ENCODE measurements at regions not wholly inside any gene's neighbourhood (a gene's known extent, or its start where the extent isn't known, plus 50 kb on each side); places are given as distances from the start of the nearest gene placed in this dataset.

- no peak for DNase-seq
These were observed 116.6 kb upstream of the FOXD3 start for GRCh38 chr1:63205776-63206175.

- no peak for DNase-seq
These were observed 107.8 kb upstream of the FOXD3 start for GRCh38 chr1:63214553-63214952.

GRCh38 chr1:63223426-63223825 is 98.9 kb upstream of the FOXD3 start:
- no peak for DNase-seq

GRCh38 chr1:63230722-63231121 is 91.6 kb upstream of the FOXD3 start:
- no peak for DNase-seq

GRCh38 chr1:63238721-63239120 is 83.6 kb upstream of the FOXD3 start:
- DNase-seq, result no peak

- DNase-seq, result no peak
These were observed 77.2 kb upstream of the FOXD3 start for GRCh38 chr1:63245186-63245585.

GRCh38 chr1:63248216-63248615 is 74.2 kb upstream of the FOXD3 start:
- DNase-seq, result no peak

- no peak for DNase-seq
These were observed 67.2 kb upstream of the FOXD3 start for GRCh38 chr1:63255153-63255552.

- DNase-seq, result no peak
These were observed 60.5 kb upstream of the FOXD3 start for GRCh38 chr1:63261736-63262458.

- DNase-seq, result no peak
These were observed 60.0 kb upstream of the FOXD3 start for GRCh38 chr1:63262459-63262770.

GRCh38 chr1:63264161-63264560 is 58.2 kb upstream of the FOXD3 start:
- no peak for DNase-seq

GRCh38 chr1:63266857-63267256 is 55.5 kb upstream of the FOXD3 start:
- no peak for DNase-seq

- DNase-seq, result no peak
These were observed 53.5 kb upstream of the FOXD3 start for GRCh38 chr1:63268876-63269275.

GRCh38 chr1:63269571-63269970 is 52.8 kb upstream of the FOXD3 start:
- no peak for DNase-seq

Data from DMS79 treated with DMSO at 0.1 percent for 48 hours (cell line).